Esophagus muscularis mucosa (tissue), 4 donors: ENCODE measurements at regions not wholly inside any gene's neighbourhood (a gene's known extent, or its start where the extent isn't known, plus 50 kb on each side); places are given as distances from the start of the nearest gene placed in this dataset.

ENCODE experiments used
- DNase-seq: peaks from one replicate; pipeline ENCODE4 v3.0.0-alpha.2; 2017; ENCODE audit errors: extremely low spot score
- H3K27ac ChIP-seq, 4 donors: fragments of 200-600 bp; sonication (generic); replicated peaks in 1 of 4; 1 replicate in 3 of 4; 2 replicates in 1 of 4; pipeline ENCODE4 v1.5.1; 2016 to 2019; ENCODE audit warnings: mild to moderate bottlenecking in 1 of 4
- H3K27me3 ChIP-seq, 4 donors: fragments of 200-600 bp; sonication (generic); one replicate each; pipeline versions ENCODE4 v1.5.1 to v1.6.0; 2016 to 2019
- H3K36me3 ChIP-seq, 4 donors: fragments of 200-600 bp; sonication (generic); one replicate each; pipeline ENCODE4 v1.5.1; 2016 to 2019
- H3K4me1 ChIP-seq, 4 donors: fragments of 200-600 bp; sonication (generic); one replicate each; pipeline ENCODE4 v1.5.1; 2016 to 2019
- H3K4me3 ChIP-seq, 4 donors: fragments of 200-600 bp; sonication (generic); 1 replicate in 2 of 4; 2 replicates in 2 of 4; pipeline ENCODE4 v1.5.1; 2016 to 2019; ENCODE audit warnings: mild to moderate bottlenecking in 4 of 4, moderate library complexity in 1 of 4
- H3K9me3 ChIP-seq, 4 donors: fragments of 200-600 bp; sonication (generic); 1 replicate in 3 of 4; 2 replicates in 1 of 4; pipeline ENCODE4 v1.5.1; 2016 to 2019
- EP300 ChIP-seq: sonication (generic); formaldehyde crosslinking; IDR thresholded peaks from one replicate; pipeline ENCODE4 v1.6.1; 2017; ENCODE audit warnings: antibody characterized with exemption
- POLR2A ChIP-seq: fragments of 450-650 bp; IDR thresholded peaks from one replicate; pipeline ENCODE4 v1.6.1; 2017; ENCODE audit warnings: antibody characterized with exemption, moderate library complexity, mild to moderate bottlenecking, low read depth
- POLR2AphosphoS5 ChIP-seq, 2 donors: sonication (generic); formaldehyde crosslinking; IDR thresholded peaks; one replicate each; pipeline ENCODE4 v1.6.1; 2017; ENCODE audit warnings: antibody characterized with exemption in 2 of 2
- WGBS: methylation state at CpG from one replicate; pipeline ENCODE4 v1.1.5; 2018; 5-methylcytosine and 5-hydroxymethylcytosine counted together
- intact Hi-C: fragments of 100-400 bp; cut with DNase I; formaldehyde crosslinking; loops from one replicate; pipeline ENCODE4 v1.15.1; 2023
- TF ChIP-seq, protein P1 (sequence below), 3 experiments: fragments of 200-600 bp in 2 of 3; fragments of 450-650 bp in 1 of 3; sonication (generic) in 2 of 3; IDR thresholded peaks; one replicate each; pipeline ENCODE4 v1.5.1; 2017 to 2019; ENCODE audit warnings: antibody characterized with exemption in 3 of 3, mild to moderate bottlenecking in 2 of 3, moderate library complexity in 1 of 3

DNA sequence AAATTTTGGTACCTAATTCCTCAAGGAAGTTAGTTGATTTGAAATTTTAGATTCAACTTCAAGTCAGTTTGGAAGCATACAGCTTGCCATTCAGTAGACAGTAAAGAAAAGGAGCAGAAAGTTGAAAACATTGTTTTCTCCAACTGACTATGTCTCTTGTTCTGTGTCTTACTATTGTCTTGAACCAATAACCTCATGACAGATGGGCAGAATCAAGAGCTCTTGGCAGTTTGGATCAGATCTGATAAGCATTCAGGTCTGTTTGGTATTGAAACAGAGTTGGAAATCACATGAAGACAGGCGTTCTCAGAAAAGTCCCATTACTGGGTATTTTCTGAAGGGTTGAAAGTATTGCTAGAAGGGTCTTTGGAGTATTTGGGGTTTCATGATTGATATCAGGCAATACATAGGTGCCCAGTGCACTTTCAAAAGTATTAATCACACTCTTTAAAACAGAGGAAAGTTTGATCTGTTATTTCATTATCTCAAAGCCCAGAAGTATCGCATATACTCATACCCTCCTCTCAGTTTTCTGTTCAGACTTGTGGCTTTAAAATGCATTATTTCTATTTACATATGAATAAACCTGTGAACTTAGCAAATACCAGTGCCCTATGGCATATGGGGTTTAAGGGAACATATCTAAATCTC lies 428.4 kb upstream of the ZEB2 start:
- Histone ChIP-seq H3K27ac (no peak overlapping the region), H3K9me3 (no peaks in the 10 kb centered on the region), H3K36me3 (no peaks in the 10 kb centered on the region), H3K4me3 (no peak overlapping the region), H3K27me3 (no peaks in the 10 kb centered on the region), H3K4me1 (peaks cover 0 to 15% (median 12%) of the 10 kb centered on the region in 4 donors)
- no peak for TF ChIP-seq EP300
- TF ChIP-seq POLR2A: no peak
- TF ChIP-seq POLR2AphosphoS5 (IDR thresholded peaks at IDR 0.05): no peak
- TF ChIP-seq, protein P1, sequence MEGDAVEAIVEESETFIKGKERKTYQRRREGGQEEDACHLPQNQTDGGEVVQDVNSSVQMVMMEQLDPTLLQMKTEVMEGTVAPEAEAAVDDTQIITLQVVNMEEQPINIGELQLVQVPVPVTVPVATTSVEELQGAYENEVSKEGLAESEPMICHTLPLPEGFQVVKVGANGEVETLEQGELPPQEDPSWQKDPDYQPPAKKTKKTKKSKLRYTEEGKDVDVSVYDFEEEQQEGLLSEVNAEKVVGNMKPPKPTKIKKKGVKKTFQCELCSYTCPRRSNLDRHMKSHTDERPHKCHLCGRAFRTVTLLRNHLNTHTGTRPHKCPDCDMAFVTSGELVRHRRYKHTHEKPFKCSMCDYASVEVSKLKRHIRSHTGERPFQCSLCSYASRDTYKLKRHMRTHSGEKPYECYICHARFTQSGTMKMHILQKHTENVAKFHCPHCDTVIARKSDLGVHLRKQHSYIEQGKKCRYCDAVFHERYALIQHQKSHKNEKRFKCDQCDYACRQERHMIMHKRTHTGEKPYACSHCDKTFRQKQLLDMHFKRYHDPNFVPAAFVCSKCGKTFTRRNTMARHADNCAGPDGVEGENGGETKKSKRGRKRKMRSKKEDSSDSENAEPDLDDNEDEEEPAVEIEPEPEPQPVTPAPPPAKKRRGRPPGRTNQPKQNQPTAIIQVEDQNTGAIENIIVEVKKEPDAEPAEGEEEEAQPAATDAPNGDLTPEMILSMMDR (IDR thresholded peaks at IDR 0.05): no peak
- intact Hi-C loops: no loop called here
- 100% methylated on average over 2 of the region's 2 CpGs for WGBS
- DNase-seq: no peak

DNA sequence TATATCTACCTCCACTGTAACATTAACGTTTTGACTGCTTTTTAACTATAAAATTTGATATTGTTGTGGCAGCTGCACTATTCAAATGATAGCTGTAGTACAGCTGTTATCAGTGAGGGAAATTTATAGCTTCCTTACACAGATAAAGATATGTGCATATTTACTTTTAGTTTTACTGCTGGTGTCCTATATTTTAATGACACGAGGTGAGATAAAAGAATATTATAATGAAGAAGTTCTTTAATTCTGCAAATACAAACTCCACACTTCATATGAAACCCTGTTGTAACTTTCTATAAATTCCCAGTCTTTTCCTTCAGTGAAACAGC lies 427.8 kb upstream of the ZEB2 start:
- H3K4me3 ChIP-seq: no peak overlapping the region
- H3K4me1 ChIP-seq: peaks cover 0 to 22% (median 16%) of the 10 kb centered on the region in 4 donors
- DNase-seq: no peak
- no peaks in the 10 kb centered on the region for H3K36me3 ChIP-seq
- intact Hi-C loops: no loop called here
- no peaks in the 10 kb centered on the region for H3K9me3 ChIP-seq
- no peak overlapping the region for H3K27ac ChIP-seq
- 92% methylated on average over 2 of the region's 2 CpGs for WGBS
- no peaks in the 10 kb centered on the region for H3K27me3 ChIP-seq
- TF ChIP-seq POLR2AphosphoS5 (IDR thresholded peaks at IDR 0.05) (no peak), EP300 (no peak), POLR2A (no peak)
- TF ChIP-seq, protein P1 (IDR thresholded peaks at IDR 0.05): no peak

DNA sequence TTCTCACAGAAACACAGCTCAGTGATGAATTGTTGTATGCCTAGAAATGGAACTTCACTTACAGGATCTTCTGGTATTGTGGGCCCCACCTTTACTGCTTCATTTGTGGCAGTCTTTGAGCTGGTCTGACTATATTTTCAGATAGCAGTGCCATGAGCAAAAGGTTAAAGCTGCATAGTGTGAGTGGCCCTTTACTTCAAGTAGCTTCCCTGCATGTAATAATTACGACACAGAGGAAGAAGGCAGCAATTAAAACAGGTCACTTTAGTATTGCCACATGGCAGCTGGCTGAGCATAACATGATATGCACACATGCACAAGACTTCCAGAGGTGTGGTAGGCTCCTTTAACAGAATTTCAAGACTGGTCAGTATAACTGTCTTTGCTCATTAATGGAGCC lies 426.3 kb upstream of the ZEB2 start:
- TF ChIP-seq POLR2AphosphoS5 (IDR thresholded peaks at IDR 0.05) (no peak), POLR2A (no peak), EP300 (no peak)
- TF ChIP-seq, protein P1 (IDR thresholded peaks at IDR 0.05): no peak
- Histone ChIP-seq H3K27me3 (no peaks in the 10 kb centered on the region), H3K36me3 (no peaks in the 10 kb centered on the region), H3K4me3 (no peak overlapping the region), H3K9me3 (no peaks in the 10 kb centered on the region), H3K4me1 (peaks cover 0 to 22% (median 16%) of the 10 kb centered on the region in 4 donors), H3K27ac (no peak overlapping the region)
- intact Hi-C loops: no loop called here
- WGBS: 93% methylated on average over 1 of the region's 1 CpG
- DNase-seq: no peak

DNA sequence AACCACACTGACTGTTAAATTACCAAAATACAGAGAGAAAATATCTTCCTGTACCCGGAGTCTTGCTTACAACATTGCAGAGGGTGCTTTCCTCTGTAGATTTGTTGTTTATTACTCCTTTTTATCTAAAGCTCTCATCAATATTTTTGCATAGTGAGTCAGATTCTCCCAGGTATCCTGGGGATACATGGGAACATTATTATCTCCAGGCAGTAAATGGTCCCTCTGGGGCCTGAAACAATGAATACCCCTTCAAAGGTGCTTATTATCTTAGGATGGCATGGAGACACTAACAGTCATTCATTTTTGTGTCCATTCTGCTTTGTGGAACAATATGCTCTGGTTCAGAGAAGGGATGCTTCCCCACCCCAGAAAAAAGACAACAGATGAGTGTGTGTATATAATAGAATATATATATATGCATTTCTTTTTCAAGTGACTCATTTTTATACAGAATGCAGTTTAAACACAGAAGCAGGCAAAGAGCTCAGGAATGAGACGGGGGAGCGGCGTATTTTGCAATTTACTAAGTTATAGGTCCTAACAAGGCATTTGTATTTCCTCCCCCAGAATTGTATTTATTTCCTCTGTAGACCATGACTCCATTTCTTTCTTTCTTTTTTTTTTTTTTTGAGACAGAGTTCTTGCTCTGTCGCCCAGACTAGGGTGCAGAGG lies 424.8 kb upstream of the ZEB2 start:
- WGBS: 91% methylated on average over 5 of the region's 5 CpGs
- no peak for TF ChIP-seq EP300
- TF ChIP-seq POLR2A: no peak
- no peak for TF ChIP-seq POLR2AphosphoS5 (IDR thresholded peaks at IDR 0.05)
- TF ChIP-seq, protein P1 (IDR thresholded peaks at IDR 0.05): no peak
- Histone ChIP-seq H3K36me3 (no peaks in the 10 kb centered on the region), H3K27ac (no peak overlapping the region), H3K9me3 (no peaks in the 10 kb centered on the region), H3K27me3 (no peaks in the 10 kb centered on the region), H3K4me3 (no peak overlapping the region), H3K4me1 (peaks cover 0 to 22% (median 16%) of the 10 kb centered on the region in 4 donors)
- no peak for DNase-seq
- intact Hi-C loops: no loop called here
